DND-41 (cell line): ENCODE measurements at regions not wholly inside any gene's neighbourhood (a gene's known extent, or its start where the extent isn't known, plus 50 kb on each side); places are given as distances from the start of the nearest gene placed in this dataset.
"Not testable (repeated sequence)": the region's sequence is repeated elsewhere in the genome, so short reads cannot be mapped to it uniquely, and the experiment has no call there.

Experiments
- ATAC-seq: fragments of 200-7000 bp; cut with Tn5 transposase; 3 replicates; pipeline ENCODE4 v1.9.1; 2021; ENCODE audit warnings: low read depth; ENCODE audit not compliant: insufficient read depth
- DNase-seq: peaks from one replicate; pipeline ENCODE4 v3.0.0-alpha.2; 2020
- H2AFZ ChIP-seq: 2 replicates; pipeline ENCODE4 v1.6.0; 2012; ENCODE audit warnings: low read depth, low read length
- H3K27ac ChIP-seq: 2 replicates; pipeline ENCODE4 v1.5.1; 2012; ENCODE audit warnings: low read length, inconsistent platforms
- H3K27me3 ChIP-seq: fragments of 200-600 bp; sonication (generic); 2 replicates; pipeline ENCODE4 v1.6.0; 2012; ENCODE audit warnings: low read length, mild to moderate bottlenecking, inconsistent platforms; ENCODE audit not compliant: insufficient read depth, poor library complexity
- H3K36me3 ChIP-seq: 2 replicates; pipeline ENCODE4 v1.5.1; 2012; ENCODE audit warnings: low read length, inconsistent platforms; ENCODE audit not compliant: insufficient read depth
- H3K4me1 ChIP-seq: 2 replicates; pipeline ENCODE4 v1.5.1; 2012; ENCODE audit warnings: mild to moderate bottlenecking, low read length; ENCODE audit not compliant: insufficient read depth
- H3K4me2 ChIP-seq: 2 replicates; pipeline ENCODE4 v1.6.0; 2012; ENCODE audit warnings: mild to moderate bottlenecking, moderate library complexity, low read length, inconsistent platforms; ENCODE audit not compliant: insufficient read depth
- H3K4me3 ChIP-seq, 2 experiments: fragments of 200-600 bp in 1 of 2; shearing (Covaris generic) in 1 of 2; 2 replicates each; pipeline ENCODE4 v1.5.1; 2012 to 2016; ENCODE audit warnings: inconsistent platforms in 2 of 2, low read length in 2 of 2, mild to moderate bottlenecking in 2 of 2, low read depth in 1 of 2, moderate library complexity in 1 of 2
- H3K79me2 ChIP-seq: 2 replicates; pipeline ENCODE4 v1.6.0; 2012; ENCODE audit warnings: low read length, inconsistent platforms; ENCODE audit not compliant: insufficient read depth
- H3K9ac ChIP-seq: 2 replicates; pipeline ENCODE4 v1.6.0; 2012; ENCODE audit warnings: low read depth, mild to moderate bottlenecking, inconsistent platforms, low read length, moderate library complexity
- H3K9me3 ChIP-seq: 2 replicates; pipeline ENCODE4 v1.5.1; 2012; ENCODE audit warnings: low read length, moderate library complexity, mild to moderate bottlenecking, inconsistent platforms; ENCODE audit not compliant: insufficient read depth, severe bottlenecking
- H4K20me1 ChIP-seq: 2 replicates; pipeline ENCODE4 v1.6.0; 2012; ENCODE audit warnings: low read length; ENCODE audit not compliant: insufficient read depth
- EZH2 ChIP-seq: IDR thresholded peaks from 3 replicates; pipeline ENCODE4 v1.6.1; 2012; ENCODE audit warnings: borderline replicate concordance, low read depth, mild to moderate bottlenecking, moderate library complexity, low read length, inconsistent platforms; ENCODE audit not compliant: severe bottlenecking
- TF ChIP-seq, protein P1 (sequence below): IDR thresholded peaks from 2 replicates; pipeline ENCODE4 v1.5.1; 2012; ENCODE audit warnings: borderline replicate concordance, low read length, moderate library complexity, mild to moderate bottlenecking; ENCODE audit not compliant: poor library complexity, severe bottlenecking; ENCODE audit errors: extremely low read depth

DNA sequence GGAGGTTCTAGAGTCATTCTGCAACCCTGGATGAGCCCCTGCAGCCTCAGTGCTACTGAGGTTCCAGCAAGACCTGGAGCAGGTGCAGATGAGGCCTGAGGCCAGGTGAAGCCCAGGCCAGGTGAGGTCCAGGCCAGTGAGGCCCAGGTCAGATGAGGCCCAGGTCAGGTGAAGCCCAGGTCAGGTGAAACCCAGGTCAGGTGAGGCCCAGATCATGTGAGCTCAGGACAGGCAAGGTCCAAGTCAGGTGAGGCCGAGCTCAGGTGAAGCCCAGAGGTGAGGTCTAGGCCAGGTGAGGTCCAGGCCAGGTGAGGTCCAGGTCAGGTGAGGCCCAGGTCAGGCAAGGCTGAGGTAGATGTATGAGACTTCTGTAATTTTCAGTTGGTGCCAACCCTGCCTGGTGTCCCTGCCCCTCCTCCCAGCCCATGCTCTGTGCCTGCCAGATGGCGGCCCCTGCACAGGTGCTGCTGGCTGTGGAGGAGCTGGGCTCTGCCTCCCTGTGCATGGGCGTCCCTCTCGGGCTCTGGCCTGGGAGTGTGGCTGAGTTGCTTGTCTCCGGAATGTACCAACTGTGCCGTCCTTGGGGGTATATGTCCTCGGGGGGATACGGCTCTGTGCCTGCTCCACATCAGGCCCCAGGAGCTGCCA, 388.5 kb downstream of the TMEM121 start:
- Histone ChIP-seq H3K27me3 (no peaks in the 10 kb centered on the region), H3K4me2 (no peak overlapping the region), H3K36me3 (no peaks in the 10 kb centered on the region), H3K9me3 (no peaks in the 10 kb centered on the region), H3K27ac (no peak overlapping the region), H3K4me3 (no peak overlapping the region), H4K20me1 (no peaks in the 10 kb centered on the region; the same call in 1 of the 2 replicates), H3K9ac (no peak overlapping the region), H3K4me1 (no peaks in the 10 kb centered on the region), H2AFZ (no peak overlapping the region), H3K79me2 (no peaks in the 10 kb centered on the region)
- TF ChIP-seq, protein P1, sequence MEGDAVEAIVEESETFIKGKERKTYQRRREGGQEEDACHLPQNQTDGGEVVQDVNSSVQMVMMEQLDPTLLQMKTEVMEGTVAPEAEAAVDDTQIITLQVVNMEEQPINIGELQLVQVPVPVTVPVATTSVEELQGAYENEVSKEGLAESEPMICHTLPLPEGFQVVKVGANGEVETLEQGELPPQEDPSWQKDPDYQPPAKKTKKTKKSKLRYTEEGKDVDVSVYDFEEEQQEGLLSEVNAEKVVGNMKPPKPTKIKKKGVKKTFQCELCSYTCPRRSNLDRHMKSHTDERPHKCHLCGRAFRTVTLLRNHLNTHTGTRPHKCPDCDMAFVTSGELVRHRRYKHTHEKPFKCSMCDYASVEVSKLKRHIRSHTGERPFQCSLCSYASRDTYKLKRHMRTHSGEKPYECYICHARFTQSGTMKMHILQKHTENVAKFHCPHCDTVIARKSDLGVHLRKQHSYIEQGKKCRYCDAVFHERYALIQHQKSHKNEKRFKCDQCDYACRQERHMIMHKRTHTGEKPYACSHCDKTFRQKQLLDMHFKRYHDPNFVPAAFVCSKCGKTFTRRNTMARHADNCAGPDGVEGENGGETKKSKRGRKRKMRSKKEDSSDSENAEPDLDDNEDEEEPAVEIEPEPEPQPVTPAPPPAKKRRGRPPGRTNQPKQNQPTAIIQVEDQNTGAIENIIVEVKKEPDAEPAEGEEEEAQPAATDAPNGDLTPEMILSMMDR, result no peak
- TF ChIP-seq EZH2, result no peak
- no peak for DNase-seq
- no peak for ATAC-seq

DNA sequence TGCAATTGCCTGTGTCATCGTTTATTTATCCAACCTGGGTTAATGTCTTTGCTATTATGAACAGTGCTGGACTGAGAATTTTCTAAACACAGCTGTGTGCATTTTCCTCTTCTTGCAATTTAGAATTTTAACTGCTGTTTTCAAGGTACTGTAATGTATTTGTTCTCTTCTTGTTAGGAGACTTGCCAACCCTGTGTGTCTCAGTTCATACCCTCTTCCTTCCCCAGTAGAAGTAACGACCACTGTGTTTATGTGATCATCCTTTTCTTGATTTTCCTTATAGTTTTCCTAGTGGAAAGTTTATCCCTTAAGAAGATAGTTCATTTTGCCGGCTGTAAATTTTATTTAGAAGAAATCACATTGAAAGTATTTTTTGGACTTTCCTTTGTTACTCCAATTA, 389.2 kb downstream of the TMEM121 start:
- not testable (repeated sequence) for H4K20me1 ChIP-seq, ATAC-seq, H3K9ac ChIP-seq, H3K79me2 ChIP-seq, DNase-seq, H3K36me3 ChIP-seq, H3K27me3 ChIP-seq, H3K4me1 ChIP-seq, H2AFZ ChIP-seq, H3K27ac ChIP-seq, H3K4me3 ChIP-seq, H3K9me3 ChIP-seq, H3K4me2 ChIP-seq

GRCh38 chr14:105917136-105917932, 391.0 kb downstream of the TMEM121 start:
- H3K27me3 ChIP-seq, H3K27ac ChIP-seq, H4K20me1 ChIP-seq, H3K9ac ChIP-seq, H3K4me2 ChIP-seq, DNase-seq, H3K36me3 ChIP-seq, H3K79me2 ChIP-seq, H3K4me1 ChIP-seq, H2AFZ ChIP-seq, H3K4me3 ChIP-seq, H3K9me3 ChIP-seq, ATAC-seq: not testable (repeated sequence)

DNA sequence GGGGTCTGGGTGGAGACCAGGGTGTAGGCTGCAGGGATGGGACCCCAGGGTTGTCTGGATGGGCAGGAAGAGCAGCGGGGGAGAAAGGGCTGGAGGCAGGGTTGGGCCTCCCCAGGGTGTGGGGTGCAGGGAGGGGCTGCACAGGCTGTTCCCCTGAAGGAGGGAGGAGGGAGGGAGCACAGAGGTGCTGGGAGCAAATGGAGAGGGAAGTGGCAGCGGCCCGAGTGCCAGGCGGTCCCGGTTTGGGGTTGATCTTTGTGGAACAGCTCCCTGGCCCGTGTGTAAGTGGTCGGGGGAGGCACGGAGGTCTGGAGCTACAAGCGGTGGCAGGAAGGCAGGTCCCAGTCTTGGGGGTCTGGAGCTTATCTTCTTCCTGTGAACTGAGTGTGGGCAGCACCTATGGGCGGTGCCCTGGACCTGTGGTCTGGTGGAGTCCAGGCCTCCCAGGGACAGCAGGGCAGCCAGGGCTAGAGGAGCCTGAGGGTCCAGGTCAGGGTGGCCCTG, 391.6 kb downstream of the TMEM121 start:
- no peak overlapping the region for H3K27ac ChIP-seq
- H3K4me2 ChIP-seq, result no peak overlapping the region
- no peaks in the 10 kb centered on the region for H3K27me3 ChIP-seq
- ATAC-seq (no peak), DNase-seq (no peak)
- no peak overlapping the region for H2AFZ ChIP-seq
- H3K4me1 ChIP-seq, result no peaks in the 10 kb centered on the region
- no peaks in the 10 kb centered on the region for H3K36me3 ChIP-seq
- no peak overlapping the region for H3K4me3 ChIP-seq
- no peaks in the 10 kb centered on the region for H3K79me2 ChIP-seq
- H3K9ac ChIP-seq, result no peak overlapping the region
- no peak for TF ChIP-seq EZH2
- TF ChIP-seq, protein P1, result no peak
- no peaks in the 10 kb centered on the region for H4K20me1 ChIP-seq
- no peaks in the 10 kb centered on the region for H3K9me3 ChIP-seq
